ENCODE measurements at regions not wholly inside any gene's neighbourhood (a gene's known extent, or its start where the extent isn't known, plus 50 kb on each side); places are given as distances from the start of the nearest gene placed in this dataset.

DNA sequence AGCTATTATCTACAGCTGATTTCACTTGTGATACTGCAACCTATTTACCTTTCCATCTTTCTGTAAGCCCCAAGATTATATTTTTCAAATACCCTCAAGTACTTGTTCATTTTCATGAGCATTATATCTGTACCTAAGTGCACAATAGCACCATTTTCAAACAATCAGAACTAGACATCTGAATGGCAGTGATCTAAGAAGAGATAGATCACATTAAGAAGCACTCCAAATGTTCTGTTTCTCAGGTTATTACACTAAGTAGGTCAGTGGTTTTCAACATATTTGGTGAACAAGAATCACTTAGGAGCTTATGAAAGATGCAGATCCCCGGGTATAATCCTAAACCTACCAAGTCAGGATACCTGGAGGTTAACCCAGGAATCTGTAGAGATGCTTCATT is 872.7 kb downstream of the DCDC2C start:
- no peak for DNase-seq (ENCODE audit: low read depth in 3 of 3)

DNA sequence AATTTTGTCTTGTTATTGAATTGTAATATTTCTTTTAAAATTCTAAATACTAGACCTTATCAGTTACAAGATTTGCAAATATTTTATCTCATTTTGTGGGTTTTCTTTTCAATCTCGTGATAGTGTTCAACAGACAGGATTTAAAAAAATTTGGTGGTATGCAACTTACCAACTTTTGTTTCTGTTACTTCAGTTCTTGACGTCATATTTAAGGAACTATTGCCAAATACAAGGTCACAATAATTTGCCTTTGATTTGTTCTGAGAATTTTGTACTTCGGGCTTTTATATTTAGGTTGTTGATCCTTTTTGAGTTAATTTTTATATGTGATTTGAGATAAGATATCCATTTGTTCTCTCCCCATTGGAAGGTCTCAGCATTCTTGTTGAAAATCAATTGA is 876.6 kb downstream of the DCDC2C start:
- DNase-seq (ENCODE audit: low read depth in 3 of 3): no peak

DNA sequence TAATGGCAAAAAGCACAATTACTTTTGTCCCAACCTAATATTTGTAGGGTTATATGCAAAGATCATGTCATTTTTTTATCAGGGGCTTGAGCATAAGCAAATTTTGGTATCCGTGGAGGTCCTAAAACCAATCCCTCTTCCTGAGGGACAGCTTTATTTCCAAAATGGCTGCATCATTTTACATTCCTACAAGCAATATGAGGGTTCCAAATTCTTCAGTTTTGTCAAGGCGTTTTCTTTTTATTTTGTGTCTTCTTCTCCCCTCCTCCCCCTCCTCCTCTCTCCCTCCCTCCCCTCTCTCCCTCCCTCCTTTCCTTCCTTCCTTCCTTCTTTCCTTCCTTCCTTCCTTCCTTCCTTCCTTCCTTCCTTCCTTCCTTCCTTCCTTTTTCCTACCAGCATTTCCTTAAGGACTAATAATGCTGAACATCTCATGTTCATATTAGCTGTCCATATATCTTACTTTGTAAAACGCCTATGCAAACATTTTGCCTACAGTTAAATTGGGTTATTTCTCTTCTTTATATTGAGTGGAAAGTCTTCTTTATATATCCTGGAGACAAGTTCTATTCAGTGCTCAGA is 881.8 kb downstream of the DCDC2C start:
- no peak for DNase-seq (ENCODE audit: low read depth in 3 of 3)

GRCh38 chr2:4588606-4589005 is 885.2 kb downstream of the DCDC2C start:
- DNase-seq (ENCODE audit: low read depth in 3 of 3): no peak

DNA sequence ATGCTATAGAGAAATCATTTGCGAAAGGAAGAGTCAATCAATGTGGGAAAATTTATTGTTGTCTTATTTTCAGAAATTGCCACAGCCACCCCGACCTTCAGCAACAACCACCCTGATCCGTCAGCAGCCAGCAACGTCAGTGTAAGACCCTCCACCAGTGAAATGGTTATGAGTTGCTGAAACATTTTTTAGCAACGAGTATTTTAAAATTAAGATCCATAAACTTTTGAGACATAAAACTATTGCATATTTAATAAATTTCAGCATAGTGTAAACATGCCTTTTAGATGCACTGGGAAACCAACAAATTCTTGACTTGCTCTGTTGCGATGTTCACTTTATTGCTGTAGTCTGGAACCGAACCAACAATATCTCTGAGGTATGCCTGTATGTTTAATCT is 887.9 kb downstream of the DCDC2C start:
- no peak for DNase-seq (ENCODE audit: low read depth in 3 of 3)

- no peak for DNase-seq (ENCODE audit: low read depth in 3 of 3)
These were observed 894.0 kb downstream of the DCDC2C start for GRCh38 chr2:4597400-4597799.

- no peak for DNase-seq (ENCODE audit: low read depth in 3 of 3)
These were observed 901.4 kb downstream of the DCDC2C start for GRCh38 chr2:4604767-4605166.

GRCh38 chr2:4618141-4618540 is 914.8 kb downstream of the DCDC2C start:
- DNase-seq (ENCODE audit: low read depth in 3 of 3): no peak

GRCh38 chr2:4618630-4619228 is 915.4 kb downstream of the DCDC2C start:
- DNase-seq (ENCODE audit: low read depth in 3 of 3): no peak

GRCh38 chr2:4628998-4629501 is 925.7 kb downstream of the DCDC2C start:
- no peak for DNase-seq (ENCODE audit: low read depth in 3 of 3)

GRCh38 chr2:4635289-4635688 is 931.9 kb downstream of the DCDC2C start:
- DNase-seq (ENCODE audit: low read depth in 3 of 3): no peak

DNA sequence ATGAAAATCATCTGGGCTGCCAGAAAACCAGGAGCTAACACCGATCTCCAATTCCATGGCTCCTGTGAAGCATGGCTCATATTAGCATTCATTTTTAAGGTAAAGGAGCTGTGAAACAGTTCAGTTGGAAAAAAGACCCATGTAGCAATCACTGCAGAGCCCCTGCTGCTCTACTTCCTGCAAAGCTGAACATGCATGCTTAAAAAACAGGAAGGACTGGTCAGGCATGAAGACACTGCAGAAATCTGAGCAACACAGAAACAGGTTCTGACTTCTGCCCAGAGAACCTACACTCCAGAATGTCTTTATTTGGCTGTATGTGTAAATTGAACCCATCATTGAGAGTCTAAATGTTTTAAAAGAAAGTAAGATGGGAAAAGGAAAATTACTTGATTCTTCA is 950.6 kb downstream of the DCDC2C start:
- DNase-seq (ENCODE audit: low read depth in 3 of 3): no peak

DNA sequence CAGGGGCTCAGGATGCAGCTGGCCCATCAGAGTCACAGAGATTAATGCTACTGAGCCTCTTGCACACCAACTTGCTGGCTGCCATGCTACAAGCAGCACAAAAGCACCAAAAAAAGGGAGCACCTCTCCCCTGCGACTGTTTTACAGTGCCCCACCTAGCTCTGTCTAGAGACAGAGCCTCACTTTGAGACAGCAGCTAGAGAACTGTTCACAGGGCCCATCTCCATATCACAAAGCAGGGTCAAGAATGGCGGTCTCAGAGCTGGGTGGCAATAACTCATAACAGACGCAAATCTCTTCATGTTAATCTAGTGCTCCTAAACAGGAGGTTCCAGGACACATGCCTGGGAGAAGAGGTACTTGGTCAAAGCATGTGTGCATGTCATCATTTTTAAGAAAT is 953.0 kb downstream of the DCDC2C start:
- no peak for DNase-seq (ENCODE audit: low read depth in 3 of 3)

DNA sequence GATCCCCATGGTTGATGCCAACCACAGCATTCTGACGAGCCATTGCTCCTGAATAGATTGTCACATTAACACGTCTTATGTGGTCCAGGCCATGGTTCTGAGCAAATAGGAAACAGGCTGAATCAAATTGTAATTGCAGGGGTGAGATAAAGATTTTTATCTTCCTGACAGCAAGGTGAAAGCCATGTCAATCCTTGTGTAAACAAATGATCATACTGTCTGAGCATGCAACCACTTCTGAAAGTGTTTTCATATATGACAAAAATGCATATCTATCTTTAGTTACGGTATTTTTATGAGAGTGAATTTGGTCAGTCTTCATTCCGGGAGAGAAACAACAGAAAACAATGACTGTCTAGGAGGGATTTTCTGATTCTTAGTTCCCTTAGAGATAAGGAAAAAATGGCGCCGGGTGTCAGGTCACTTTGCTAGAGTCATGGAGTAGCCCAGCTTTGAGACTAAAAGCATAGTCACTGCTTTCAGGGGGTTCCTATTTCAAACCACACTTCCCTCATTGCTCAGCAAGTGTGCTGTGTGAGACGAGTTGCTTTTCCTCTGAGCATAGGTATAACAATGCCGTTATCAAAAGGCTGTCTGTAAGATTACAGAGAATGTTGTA is 958.9 kb downstream of the DCDC2C start:
- DNase-seq (ENCODE audit: low read depth in 3 of 3): no peak

DNA sequence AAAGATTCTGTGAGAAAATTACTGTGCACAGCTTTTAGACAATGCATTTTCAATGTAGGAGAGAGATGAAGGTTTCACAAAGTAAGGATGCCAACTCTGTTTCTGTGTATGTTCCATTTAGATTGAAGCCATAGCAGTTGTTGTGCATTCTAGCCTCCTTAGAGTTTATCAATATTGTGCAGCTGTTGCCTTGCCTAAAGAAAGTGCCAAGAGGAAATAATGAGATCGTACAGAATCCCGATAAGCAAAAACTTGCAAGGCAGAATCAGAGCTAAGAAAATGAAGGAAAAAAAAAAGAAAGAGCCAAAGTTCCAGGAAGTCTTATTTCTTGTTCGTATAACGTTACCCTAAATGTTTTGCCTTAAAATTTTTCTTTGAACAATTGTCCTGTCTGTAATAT is 965.0 kb downstream of the DCDC2C start:
- no peak for DNase-seq (ENCODE audit: low read depth in 3 of 3)

- DNase-seq (ENCODE audit: low read depth in 3 of 3): no peak
These were observed 967.0 kb downstream of the DCDC2C start for GRCh38 chr2:4670331-4670730.

DNA sequence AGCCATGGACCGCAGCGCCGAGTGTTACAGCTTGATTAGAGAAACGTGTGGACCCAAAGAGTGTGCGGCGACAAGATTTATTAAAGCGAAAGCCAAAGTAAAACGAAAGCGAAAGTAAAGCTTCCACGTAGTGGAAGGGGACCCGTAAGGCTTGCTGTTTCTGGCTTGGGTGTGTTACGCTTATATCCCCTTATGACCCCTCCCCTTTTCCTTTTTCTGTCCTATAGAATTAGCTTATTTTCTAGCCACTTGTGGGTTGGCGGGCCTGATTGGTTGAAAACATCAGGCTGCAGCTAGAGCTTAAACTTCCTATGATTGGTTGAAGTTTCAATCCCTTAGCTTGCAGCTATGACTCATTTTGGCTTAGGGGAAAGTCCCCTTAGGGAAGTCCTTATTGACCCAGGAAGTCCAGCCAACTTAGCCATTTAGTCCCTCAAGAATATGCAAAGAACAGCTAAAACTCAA is 969.7 kb downstream of the DCDC2C start:
- no peak for DNase-seq (ENCODE audit: low read depth in 3 of 3)

- DNase-seq (ENCODE audit: low read depth in 3 of 3): peak in 1 of 3 experiments; percentile 9
These were observed 970.6 kb downstream of the DCDC2C start for GRCh38 chr2:4674007-4674406.

GRCh38 chr2:4675295-4675694 is 971.9 kb downstream of the DCDC2C start:
- DNase-seq (ENCODE audit: low read depth in 3 of 3): no peak

GRCh38 chr2:4678927-4679326 is 975.6 kb downstream of the DCDC2C start:
- no peak for DNase-seq (ENCODE audit: low read depth in 3 of 3)

- no peak for DNase-seq (ENCODE audit: low read depth in 3 of 3)
These were observed 976.0 kb downstream of the DCDC2C start for GRCh38 chr2:4679391-4679790.

GRCh38 chr2:4684921-4685320 is 981.5 kb downstream of the DCDC2C start:
- no peak for DNase-seq (ENCODE audit: low read depth in 3 of 3)

- no peak for DNase-seq (ENCODE audit: low read depth in 3 of 3)
These were observed 987.5 kb downstream of the DCDC2C start for GRCh38 chr2:4690913-4691312.
